SK-N-SH treated with all-trans-retinoic acid at 6 μM for 48 hours (cell line): ENCODE measurements at regions not wholly inside any gene's neighbourhood (a gene's known extent, or its start where the extent isn't known, plus 50 kb on each side); places are given as distances from the start of the nearest gene placed in this dataset.

ENCODE experiments used
- PATZ1 ChIP-seq: fragments of 250-450 bp; sonication (Bioruptor Pico); IDR thresholded peaks from 2 replicates; pipeline ENCODE4 v1.8.0; 2020; ENCODE audit warnings: mild to moderate bottlenecking, moderate library complexity, borderline replicate concordance
- RARB ChIP-seq: fragments of 250-450 bp; sonication (Bioruptor Pico); IDR thresholded peaks from 2 replicates; pipeline ENCODE4 v1.8.0; 2021; ENCODE audit warnings: mild to moderate bottlenecking, moderate library complexity
- TSHZ2 ChIP-seq: fragments of 250-450 bp; sonication (Bioruptor Pico); IDR thresholded peaks from 2 replicates; pipeline ENCODE4 v1.5.0; 2020; ENCODE audit warnings: mild to moderate bottlenecking, moderate library complexity
- ZFP3 ChIP-seq: fragments of 250-450 bp; sonication (Bioruptor Pico); IDR thresholded peaks from 2 replicates; pipeline ENCODE4 v1.5.0; 2020; ENCODE audit warnings: mild to moderate bottlenecking, moderate library complexity
- ZFP30 ChIP-seq: fragments of 450-650 bp; formaldehyde crosslinking; IDR thresholded peaks from 2 replicates; pipeline ENCODE4 v1.5.0; 2022; ENCODE audit warnings: mild to moderate bottlenecking, moderate library complexity
- ZNF565 ChIP-seq: fragments of 450-650 bp; formaldehyde crosslinking; conservative IDR thresholded peaks from 2 replicates; pipeline ENCODE4 v1.5.0; 2020; ENCODE audit warnings: low read depth, mild to moderate bottlenecking, moderate library complexity

- TF ChIP-seq ZNF565 (CRISPR knock-in tag) (no peak), PATZ1 (no peak), RARB (CRISPR knock-in tag) (no peak), TSHZ2 (CRISPR knock-in tag) (no peak), ZFP3 (CRISPR knock-in tag) (no peak), ZFP30 (CRISPR knock-in tag) (no peak)
Observed at GRCh38 chr4:78661086-78661690, 109.6 kb downstream of the ANXA3 start.
